ENCODE measurements at regions not wholly inside any gene's neighbourhood (a gene's known extent, or its start where the extent isn't known, plus 50 kb on each side); places are given as distances from the start of the nearest gene placed in this dataset.

- H3K9me3 ChIP-seq (ENCODE audit: low read length), result no peaks in the 10 kb centered on the region
- CTCF ChIA-PET, result no interaction called here
- no peak overlapping the region for H3K9ac ChIP-seq (ENCODE audit: low read length)
- no peaks in the 10 kb centered on the region for H3K9me2 ChIP-seq (replicated peaks; ENCODE audit: low read length)
- no peaks in the 10 kb centered on the region for H4K20me1 ChIP-seq (ENCODE audit: low read length)
- DNase-seq (no peak), ATAC-seq (no peak)
- H3K4me1 ChIP-seq (ENCODE audit: insufficient read depth, low read length), result peaks cover 16% of the 10 kb centered on the region
- H3K36me3 ChIP-seq (ENCODE audit: low read depth, low read length), result no peaks in the 10 kb centered on the region
- H3K27ac ChIP-seq (ENCODE audit: low read length), result no peak overlapping the region
- no peak overlapping the region for H3K4me2 ChIP-seq (ENCODE audit: low read length)
- no peaks in the 10 kb centered on the region for H3K27me3 ChIP-seq (ENCODE audit: low read length)
- no TSS peak for BruUV-seq (replicated peaks)
- H2AFZ ChIP-seq (ENCODE audit: low read length), result no peak overlapping the region
- no peaks in the 10 kb centered on the region for H3F3A ChIP-seq (ENCODE audit: low read length, unreplicated experiment)
- TF ChIP-seq EZH2phosphoT487 (IDR thresholded peaks at IDR 0.05; ENCODE audit: borderline replicate concordance, low read length) (no peak), CTCF (conservative IDR thresholded peaks at IDR 0.05; ENCODE audit: low read depth, low read length) (no peak), EZH2 (IDR thresholded peaks at IDR 0.05; ENCODE audit: low read length, unreplicated experiment) (no peak)
- H3K4me3 ChIP-seq (ENCODE audit: low read length), result no peak overlapping the region
- POLR2A ChIA-PET (ENCODE audit: unreplicated experiment), result interaction anchor here (0.7 kb wide), 1 partner anchor 175 kb away, joined by 6 read pairs; no protein-coding TSS in a partner anchor
- intact Hi-C loops (cut with micrococcal nuclease), result no loop called here
- H3K79me2 ChIP-seq (ENCODE audit: low read length), result no peaks in the 10 kb centered on the region
These were observed 161.0 kb downstream of the SPATA31D1 start for GRCh38 chr9:82149501-82149946.

- BruUV-seq (replicated peaks), result no TSS peak
- TF ChIP-seq EZH2phosphoT487 (IDR thresholded peaks at IDR 0.05; ENCODE audit: borderline replicate concordance, low read length) (no peak), EZH2 (IDR thresholded peaks at IDR 0.05; ENCODE audit: low read length, unreplicated experiment) (no peak), CTCF (conservative IDR thresholded peaks at IDR 0.05; ENCODE audit: low read depth, low read length) (no peak)
- Histone ChIP-seq H3K4me3 (ENCODE audit: low read length) (no peak overlapping the region), H3F3A (ENCODE audit: low read length, unreplicated experiment) (no peaks in the 10 kb centered on the region), H3K9me2 (replicated peaks; ENCODE audit: low read length) (no peaks in the 10 kb centered on the region), H2AFZ (ENCODE audit: low read length) (0 out of 2 replicates have a peak overlapping the region, but pooled peaks have one; percentile 46), H3K79me2 (ENCODE audit: low read length) (no peaks in the 10 kb centered on the region), H3K36me3 (ENCODE audit: low read depth, low read length) (no peaks in the 10 kb centered on the region), H3K4me2 (ENCODE audit: low read length) (peak overlapping the region; percentile 29; the same call in 1 of the 2 replicates), H3K4me1 (ENCODE audit: insufficient read depth, low read length) (peaks cover 16% of the 10 kb centered on the region), H3K27me3 (ENCODE audit: low read length) (no peaks in the 10 kb centered on the region), H4K20me1 (ENCODE audit: low read length) (no peaks in the 10 kb centered on the region), H3K9ac (ENCODE audit: low read length) (no peak overlapping the region), H3K9me3 (ENCODE audit: low read length) (no peaks in the 10 kb centered on the region), H3K27ac (ENCODE audit: low read length) (no peak overlapping the region)
- DNase-seq (peak; percentile 58), ATAC-seq (no peak)
- CTCF ChIA-PET, result no interaction called here
- intact Hi-C loops (cut with micrococcal nuclease), result no loop called here
- POLR2A ChIA-PET (ENCODE audit: unreplicated experiment), result interaction anchor here (0.6 kb wide), 1 partner anchor 10 kb away, joined by 3 read pairs; no protein-coding TSS in a partner anchor
These were observed 163.6 kb downstream of the SPATA31D1 start for GRCh38 chr9:82152181-82152580.

GRCh38 chr9:82153032-82153431 lies 164.5 kb downstream of the SPATA31D1 start:
- H2AFZ ChIP-seq (ENCODE audit: low read length), result no peak overlapping the region

More at GRCh38 chr9:82153032-82153431, 164.5 kb downstream of the SPATA31D1 start:
- H3K27me3 ChIP-seq (ENCODE audit: low read length), result no peaks in the 10 kb centered on the region
- H3K4me3 ChIP-seq (ENCODE audit: low read length), result no peak overlapping the region
- no peaks in the 10 kb centered on the region for H4K20me1 ChIP-seq (ENCODE audit: low read length)
- H3K27ac ChIP-seq (ENCODE audit: low read length), result no peak overlapping the region
- ATAC-seq, result no peak
- no peaks in the 10 kb centered on the region for H3K36me3 ChIP-seq (ENCODE audit: low read depth, low read length)
- no peak for DNase-seq
- no peak for TF ChIP-seq EZH2 (IDR thresholded peaks at IDR 0.05; ENCODE audit: low read length, unreplicated experiment)
- no peak for TF ChIP-seq CTCF (conservative IDR thresholded peaks at IDR 0.05; ENCODE audit: low read depth, low read length)
- TF ChIP-seq EZH2phosphoT487 (IDR thresholded peaks at IDR 0.05; ENCODE audit: borderline replicate concordance, low read length), result no peak
- ChIA-PET CTCF (no interaction called here), POLR2A (ENCODE audit: unreplicated experiment) (no interaction called here)
- H3K79me2 ChIP-seq (ENCODE audit: low read length), result no peaks in the 10 kb centered on the region
- no peaks in the 10 kb centered on the region for H3F3A ChIP-seq (ENCODE audit: low read length, unreplicated experiment)
- intact Hi-C loops (cut with micrococcal nuclease), result no loop called here
- no peaks in the 10 kb centered on the region for H3K9me2 ChIP-seq (replicated peaks; ENCODE audit: low read length)
- H3K9me3 ChIP-seq (ENCODE audit: low read length), result no peaks in the 10 kb centered on the region
- BruUV-seq (replicated peaks), result no TSS peak
- H3K4me1 ChIP-seq (ENCODE audit: insufficient read depth, low read length), result peaks cover 16% of the 10 kb centered on the region
- H3K9ac ChIP-seq (ENCODE audit: low read length), result no peak overlapping the region
- H3K4me2 ChIP-seq (ENCODE audit: low read length), result no peak overlapping the region

Measured in PC-3 (cell line).